ENCODE measurements at regions not wholly inside any gene's neighbourhood (a gene's known extent, or its start where the extent isn't known, plus 50 kb on each side); places are given as distances from the start of the nearest gene placed in this dataset.

GRCh38 chr6:71768356-71768755 lies 118.0 kb upstream of the RIMS1 start:
- Histone ChIP-seq H3K9me2 (ENCODE audit: insufficient read depth) (no peaks in the 10 kb centered on the region), H3K9ac (ENCODE audit: low read length) (no peak overlapping the region), H4K20me1 (ENCODE audit: insufficient read depth) (no peaks in the 10 kb centered on the region), H3K36me3 (ENCODE audit: control insufficient read depth in 1 of 2, insufficient read depth in 2 of 2, low read length in 2 of 2) (no peaks in the 10 kb centered on the region), H3K79me2 (ENCODE audit: insufficient read depth, low read length) (no peaks in the 10 kb centered on the region), H3K4me3 (replicated peaks in 1 of 2; ENCODE audit: low read depth in 1 of 2, low read length in 2 of 2) (no peak overlapping the region), H3K27me3 (ENCODE audit: insufficient read depth, low read length) (no peaks in the 10 kb centered on the region), H3K9me3 (ENCODE audit: control insufficient read depth in 1 of 2, insufficient read depth in 1 of 2, low read depth in 1 of 2, low read length in 2 of 2) (no peaks in the 10 kb centered on the region; a peak in 1 of 4 replicates), H2AFZ (ENCODE audit: low read depth, low read length, poor library complexity, severe bottlenecking) (no peak overlapping the region), H3K4me1 (ENCODE audit: control insufficient read depth in 1 of 2, insufficient read depth in 2 of 2, low read length in 2 of 2) (no peaks in the 10 kb centered on the region), H3K27ac (ENCODE audit: low read depth, low read length) (no peak overlapping the region), H3K4me2 (ENCODE audit: low read length) (no peak overlapping the region)
- DNase-seq (ENCODE audit: low read depth, low spot score) = no peak
- TF ChIP-seq EZH2 (IDR thresholded peaks at IDR 0.05) (no peak), ZNF274 (IDR thresholded peaks at IDR 0.05; ENCODE audit: low read depth, low read length) (no peak), EZH2phosphoT487 (IDR thresholded peaks at IDR 0.05; ENCODE audit: borderline replicate concordance) (no peak), TCF7L2 (IDR thresholded peaks at IDR 0.05; ENCODE audit: borderline replicate concordance, extremely low read depth, insufficient read depth, insufficient read length) (no peak), YY1 (IDR thresholded peaks at IDR 0.05; ENCODE audit: extremely low read depth, insufficient replicate concordance, low read depth, low read length) (no peak), REST (IDR thresholded peaks at IDR 0.05; ENCODE audit: low read depth) (no peak), POLR2AphosphoS5 (IDR thresholded peaks at IDR 0.05; ENCODE audit: low read depth, low read length) (no peak), ZBTB33 (IDR thresholded peaks at IDR 0.05; ENCODE audit: extremely low read depth, insufficient replicate concordance, low read length) (no peak), POLR2A (IDR thresholded peaks at IDR 0.05; ENCODE audit: borderline replicate concordance, extremely low read depth, insufficient read depth, insufficient read length) (no peak), SP1 (IDR thresholded peaks at IDR 0.05; ENCODE audit: low read depth) (no peak), ATF3 (IDR thresholded peaks at IDR 0.05) (no peak), RAD21 (IDR thresholded peaks at IDR 0.05; ENCODE audit: low read depth) (no peak), CBX3 (IDR thresholded peaks at IDR 0.05; ENCODE audit: low read depth) (no peak), SRF (IDR thresholded peaks at IDR 0.05; ENCODE audit: low read depth) (no peak), MAX (IDR thresholded peaks at IDR 0.05) (no peak), EGR1 (IDR thresholded peaks at IDR 0.05; ENCODE audit: low read depth) (no peak), ELF1 (IDR thresholded peaks at IDR 0.05; ENCODE audit: borderline replicate concordance, low read depth) (no peak)
- RAD21 ChIA-PET (ENCODE audit: low non-redundant PET in 1 of 2, low total read pairs in 2 of 2, uncharacterized antibody in 2 of 2, unreplicated experiment in 2 of 2) = no interaction called here
- ATAC-seq = no peak
- CTCF ChIA-PET = no interaction called here
- intact Hi-C loops (cut with micrococcal nuclease) = no loop called here
- POLR2A ChIA-PET = no interaction called here
- BruUV-seq (replicated peaks) = no TSS peak

All from HCT116 (cell line).